ENCODE measurements at regions not wholly inside any gene's neighbourhood (a gene's known extent, or its start where the extent isn't known, plus 50 kb on each side); places are given as distances from the start of the nearest gene placed in this dataset.

DNA sequence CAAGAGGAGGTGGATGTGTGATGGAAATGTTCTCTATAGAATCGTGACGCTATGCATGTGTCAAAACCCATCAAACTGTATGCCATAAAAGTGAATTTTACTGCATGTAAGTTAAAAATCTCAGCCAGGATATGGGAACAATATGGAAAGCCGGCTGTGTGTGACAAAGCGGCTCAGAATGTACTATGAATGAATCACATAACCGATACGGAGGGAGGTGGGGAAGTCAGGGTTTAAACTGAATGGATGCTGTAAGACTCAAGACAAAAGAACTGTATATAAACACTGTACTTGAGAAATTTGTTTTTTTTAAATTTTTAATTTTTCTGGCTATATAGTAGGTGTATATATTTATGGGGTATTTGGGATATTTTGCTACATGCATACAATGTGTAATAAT, 111.6 kb upstream of the PDE4B start:
- no peak for DNase-seq (ENCODE audit: low read depth in 2 of 2)

DNA sequence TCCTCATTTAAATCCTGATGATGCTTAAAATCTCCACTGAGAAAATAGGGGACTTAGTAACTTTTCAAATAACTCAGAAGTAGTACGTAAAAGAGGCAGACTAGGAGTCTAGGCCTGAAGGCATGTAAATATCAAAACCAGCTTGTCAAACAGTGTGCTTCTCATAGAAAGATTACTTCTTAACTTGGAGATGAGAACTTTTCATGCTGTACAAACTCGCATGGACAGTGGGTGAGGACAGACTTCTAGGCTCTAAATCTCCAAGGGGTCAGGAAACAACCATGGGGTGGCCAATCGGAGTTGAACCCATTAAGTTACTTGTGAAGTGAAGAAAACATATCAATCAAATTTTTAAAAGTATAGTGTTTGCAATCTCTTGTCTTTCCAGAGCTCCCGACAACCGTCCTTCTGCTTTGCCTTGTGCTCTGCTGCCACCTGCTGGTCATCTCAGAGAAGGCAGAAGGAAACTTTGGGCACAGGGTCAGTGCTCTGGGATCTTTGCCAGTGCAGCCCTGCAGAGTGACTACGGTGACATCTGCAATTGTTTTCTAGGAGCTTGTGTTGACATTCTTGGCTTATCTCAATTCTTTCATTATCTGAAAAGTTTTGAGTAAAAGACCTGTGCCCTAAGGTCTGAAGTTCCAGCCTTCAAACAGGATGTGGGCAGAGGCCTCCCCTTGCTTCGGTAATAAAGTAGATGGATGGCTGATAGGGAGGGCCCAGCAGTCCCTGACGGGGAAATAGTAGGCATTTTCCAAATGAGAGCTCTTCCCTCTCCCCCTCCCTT, 105.1 kb upstream of the PDE4B start:
- DNase-seq (ENCODE audit: low read depth in 2 of 2), result peak; percentile 23 to 51

DNA sequence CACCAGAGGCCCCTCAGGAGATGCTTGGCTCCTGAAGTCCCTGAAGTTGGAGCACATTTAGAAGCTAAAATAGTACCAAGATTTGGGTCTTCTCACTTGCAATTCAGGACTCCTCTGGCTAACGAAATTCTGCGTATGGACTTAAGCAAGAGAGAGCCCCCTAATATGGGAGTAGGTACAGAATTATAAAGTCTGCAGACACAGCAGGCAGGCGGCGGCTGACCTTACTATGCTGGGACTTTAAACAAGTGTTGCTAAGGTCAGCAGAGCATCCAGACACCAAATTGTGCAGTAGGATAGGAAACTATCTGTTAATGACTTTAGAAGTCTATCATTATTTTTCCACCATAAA, 104.5 kb upstream of the PDE4B start:
- DNase-seq (ENCODE audit: low read depth in 2 of 2), result no peak

DNA sequence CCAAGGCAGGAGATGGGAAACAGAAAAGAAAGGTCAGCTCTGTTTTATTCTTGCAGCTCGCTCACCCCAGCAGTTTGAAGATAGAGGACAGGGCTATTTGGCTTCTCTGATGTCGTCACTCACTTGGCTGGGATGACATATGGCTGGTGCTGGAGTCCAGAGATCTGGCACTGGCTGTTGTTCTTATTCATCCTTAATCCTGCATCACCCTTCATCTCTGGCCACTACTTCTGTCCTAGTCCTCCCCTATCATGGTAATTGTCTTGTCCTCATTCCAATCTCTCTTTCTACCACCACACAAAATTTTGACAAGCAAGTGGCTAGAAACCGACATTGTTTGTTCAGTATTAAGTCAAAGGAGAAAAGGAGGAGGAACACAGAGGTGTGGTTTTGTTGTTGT, 103.8 kb upstream of the PDE4B start:
- DNase-seq (ENCODE audit: low read depth in 2 of 2), result no peak

DNA sequence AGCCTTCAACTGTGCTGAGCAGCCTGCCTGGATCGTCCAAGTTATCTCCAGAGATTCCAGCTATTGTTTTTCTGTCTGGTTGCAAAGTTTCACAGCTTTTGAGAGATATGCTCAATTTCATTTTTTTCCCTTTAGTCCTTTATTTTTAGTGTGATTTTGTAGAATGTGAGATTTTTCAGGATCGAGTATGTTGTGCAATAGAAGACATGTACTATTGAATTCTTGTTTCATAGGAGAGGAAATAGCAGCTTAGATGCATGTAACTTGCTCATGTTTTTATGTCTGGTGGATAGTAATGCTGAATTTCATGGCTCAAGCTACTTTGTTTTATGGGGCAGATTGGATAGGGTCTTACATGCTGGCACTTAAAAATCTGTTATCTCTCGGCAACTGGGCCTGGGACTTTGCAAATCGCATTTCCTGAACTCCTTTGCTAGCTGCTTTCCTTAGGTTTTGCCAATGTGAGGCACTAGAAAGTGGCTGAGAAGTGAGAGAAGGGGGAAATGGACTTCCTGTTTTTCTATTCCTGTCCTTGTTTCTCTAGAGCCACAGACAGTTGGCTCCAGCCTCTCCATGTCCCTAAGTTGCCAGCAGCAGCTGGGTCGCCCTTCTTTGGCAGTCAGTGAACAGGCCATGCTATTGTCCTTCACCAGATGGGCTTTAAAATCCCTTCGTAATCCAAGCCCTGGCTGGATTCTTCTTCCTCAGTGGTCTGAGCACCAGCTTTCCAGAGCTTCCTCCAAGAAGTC, 101.4 kb upstream of the PDE4B start:
- no peak for DNase-seq (ENCODE audit: low read depth in 2 of 2)

DNA sequence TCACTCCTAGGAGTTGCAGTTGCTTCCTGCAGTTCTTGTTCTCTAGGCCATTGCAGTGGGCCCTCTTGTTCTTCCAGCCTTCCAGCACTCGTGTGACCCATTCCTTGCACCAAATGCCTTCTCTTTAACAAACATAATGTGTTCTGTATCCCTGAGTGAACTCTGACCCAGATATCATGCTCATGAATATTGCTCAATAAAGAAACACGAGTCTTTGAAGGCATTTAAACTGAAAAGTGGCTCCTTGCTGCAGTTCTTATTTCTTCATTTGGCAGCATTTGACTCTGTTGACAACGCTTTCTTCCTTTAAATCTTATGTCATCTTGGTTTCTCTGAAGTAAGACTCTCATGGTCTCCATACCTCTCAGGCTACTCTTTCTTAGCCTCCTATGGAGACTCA, 100.7 kb upstream of the PDE4B start:
- DNase-seq (ENCODE audit: low read depth in 2 of 2), result no peak

DNA sequence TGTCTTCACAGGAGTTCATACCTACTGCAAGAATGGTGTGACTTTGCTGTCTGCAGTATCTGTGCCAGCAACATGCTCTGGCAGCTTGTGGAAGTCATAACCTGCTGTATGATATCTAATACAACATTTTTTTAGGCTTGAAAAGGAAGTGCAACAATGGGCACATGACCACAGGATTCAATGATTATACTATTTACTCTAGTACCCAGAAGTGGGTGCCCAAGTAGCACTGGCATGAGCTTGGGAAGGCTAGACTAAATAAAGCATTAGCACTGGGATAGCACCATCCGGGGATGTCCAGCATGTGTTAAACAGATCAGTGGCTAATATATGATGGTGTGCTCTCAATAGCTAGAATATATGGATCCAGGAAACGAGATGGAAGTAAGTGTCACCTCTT, 98.6 kb upstream of the PDE4B start:
- no peak for DNase-seq (ENCODE audit: low read depth in 2 of 2)

DNA sequence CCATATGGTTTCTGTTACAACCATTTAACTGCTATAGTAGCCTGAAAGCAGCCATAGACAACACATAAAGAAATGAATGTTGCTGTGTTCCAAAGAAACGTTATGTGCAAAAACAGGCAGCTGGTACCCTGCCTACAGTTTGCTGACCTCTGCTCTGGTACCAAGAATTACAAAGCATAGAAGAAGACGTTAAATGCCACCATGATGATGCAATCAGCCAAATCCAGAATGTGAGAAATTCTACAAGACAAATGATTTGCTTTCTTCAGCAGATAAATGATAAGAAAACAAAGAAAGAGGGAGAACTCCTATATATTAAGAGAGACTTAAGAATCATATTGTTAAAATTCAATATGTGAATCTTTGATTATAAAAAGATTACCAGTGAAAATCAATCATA, 97.8 kb upstream of the PDE4B start:
- no peak for DNase-seq (ENCODE audit: low read depth in 2 of 2)

DNA sequence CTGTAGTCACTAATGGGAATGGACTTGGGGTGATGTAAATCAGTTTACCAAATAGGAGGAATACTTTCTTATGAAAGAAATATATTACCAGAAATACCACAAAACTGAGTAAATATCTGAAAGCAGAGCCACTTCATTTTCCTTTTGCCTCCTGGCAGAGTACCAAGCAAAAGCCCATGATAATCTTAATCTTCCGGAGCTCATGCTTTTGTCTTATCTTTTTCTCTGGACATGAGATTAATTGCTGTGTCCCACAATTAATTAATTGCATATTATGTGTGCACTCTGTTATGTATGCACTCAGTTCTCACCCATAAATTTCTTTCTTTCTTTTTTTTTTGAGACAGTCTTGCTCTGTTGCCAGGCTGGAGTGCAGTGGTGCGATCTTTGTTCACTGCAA, 94.1 kb upstream of the PDE4B start:
- DNase-seq (ENCODE audit: low read depth in 2 of 2), result no peak

DNA sequence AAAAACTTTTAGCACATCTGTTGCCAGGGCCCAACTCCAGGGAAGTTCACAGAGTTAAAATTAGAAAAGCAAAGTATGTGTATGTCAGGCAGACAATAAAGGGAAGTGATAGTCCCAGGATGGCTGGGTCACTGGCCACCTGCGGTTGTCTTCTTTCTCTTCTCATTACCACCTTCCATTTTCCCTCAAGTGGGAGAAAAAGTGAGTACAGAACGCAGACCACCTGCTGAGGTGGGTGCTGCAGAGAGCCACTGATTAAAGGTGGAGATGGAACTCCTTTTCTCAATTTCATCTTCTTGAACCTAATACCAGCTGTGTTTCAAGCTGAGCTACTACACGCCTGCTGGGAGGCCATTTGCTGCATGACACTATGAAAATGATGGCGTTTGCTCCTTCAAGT, 88.8 kb upstream of the PDE4B start:
- DNase-seq (ENCODE audit: low read depth in 2 of 2), result no peak

DNA sequence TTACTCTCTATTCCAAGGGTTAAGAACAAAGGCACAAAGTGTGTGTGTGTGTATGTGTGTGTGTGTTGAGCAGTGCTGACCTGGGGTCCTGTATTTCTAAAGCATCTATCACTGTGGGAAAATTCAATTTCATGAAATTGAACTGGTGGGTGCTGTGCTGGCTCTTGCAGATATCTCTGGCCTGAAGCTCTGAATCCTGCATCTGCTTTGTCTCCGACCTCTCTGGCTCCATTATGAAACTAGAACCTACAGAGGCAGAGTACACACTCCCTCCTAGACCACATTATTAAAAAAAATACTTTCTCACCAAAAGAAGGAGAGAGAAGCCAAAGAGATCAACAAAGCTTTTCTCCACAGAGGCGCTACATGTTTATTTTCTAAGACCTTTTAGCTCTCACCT, 88.4 kb upstream of the PDE4B start:
- DNase-seq (ENCODE audit: low read depth in 2 of 2), result no peak

DNA sequence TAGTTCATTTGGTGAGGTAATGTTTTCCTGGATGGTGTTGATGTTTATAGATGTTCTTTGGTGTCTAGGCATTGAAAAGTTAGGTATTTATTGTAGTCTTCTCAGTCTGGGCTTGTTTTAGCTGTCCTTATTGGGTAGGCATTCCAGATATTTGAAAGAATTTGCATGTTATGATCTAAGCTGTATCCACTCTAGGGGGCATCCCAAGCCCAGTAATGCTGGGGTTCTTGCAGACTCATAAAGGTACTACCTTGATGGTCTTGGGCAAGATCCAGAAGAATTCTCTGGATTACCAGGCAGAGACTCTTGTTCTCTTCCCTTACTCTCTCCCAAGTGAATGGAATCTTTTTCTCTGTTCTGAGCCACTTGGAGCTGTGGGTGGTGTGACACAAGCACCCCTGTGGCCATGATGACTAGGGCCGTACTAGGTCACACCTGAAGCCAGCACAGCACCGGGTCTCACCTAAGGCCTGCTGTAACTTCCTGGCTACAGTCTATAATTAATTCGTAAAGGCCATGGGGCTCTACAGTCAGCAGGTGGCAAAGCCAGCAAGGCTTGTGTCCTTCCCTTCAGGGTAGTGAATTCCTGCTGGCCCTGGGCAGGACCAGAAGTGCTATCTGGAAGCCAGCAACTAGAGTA, 74.8 kb upstream of the PDE4B start:
- no peak for DNase-seq (ENCODE audit: low read depth in 2 of 2)

DNA sequence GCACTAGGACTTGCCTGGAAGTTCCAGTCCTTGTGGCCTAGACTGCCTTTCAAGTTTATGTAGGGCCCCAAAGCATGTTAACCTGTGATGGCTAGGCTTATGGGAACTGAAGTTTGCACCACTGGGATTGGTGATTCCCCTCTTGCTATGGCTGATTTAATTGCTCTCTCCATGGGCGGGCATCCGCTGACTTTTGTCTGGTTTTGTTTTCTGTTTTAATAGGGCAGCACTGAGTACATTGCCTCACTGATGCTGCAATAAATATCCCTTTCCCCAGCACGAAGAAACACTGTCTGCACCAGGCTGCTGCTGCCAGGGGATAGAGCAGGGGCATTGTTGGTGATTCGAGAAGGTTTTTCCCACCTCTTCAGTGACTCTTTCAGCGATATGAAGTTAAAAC, 73.3 kb upstream of the PDE4B start:
- DNase-seq (ENCODE audit: low read depth in 2 of 2), result no peak

DNA sequence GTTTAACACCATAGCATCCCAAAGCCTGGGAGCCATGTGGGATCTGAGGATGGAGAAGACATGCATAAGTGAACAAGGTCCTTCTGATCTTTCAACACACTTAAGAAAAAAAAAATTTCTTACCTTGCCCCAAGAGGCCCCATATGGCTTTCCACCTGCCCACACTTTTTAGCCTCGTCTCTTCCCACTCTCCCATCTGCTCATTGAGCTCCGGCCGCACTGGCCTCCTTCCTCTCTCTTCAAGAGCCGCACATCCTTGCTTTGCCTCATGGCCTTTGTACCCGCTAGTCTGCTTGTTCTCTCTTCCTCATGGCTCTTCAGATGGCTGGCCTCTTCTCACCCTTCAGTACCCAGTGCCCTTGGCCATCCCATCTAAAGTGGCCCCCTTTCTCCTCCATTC, 70.2 kb upstream of the PDE4B start:
- no peak for DNase-seq (ENCODE audit: low read depth in 2 of 2)

DNA sequence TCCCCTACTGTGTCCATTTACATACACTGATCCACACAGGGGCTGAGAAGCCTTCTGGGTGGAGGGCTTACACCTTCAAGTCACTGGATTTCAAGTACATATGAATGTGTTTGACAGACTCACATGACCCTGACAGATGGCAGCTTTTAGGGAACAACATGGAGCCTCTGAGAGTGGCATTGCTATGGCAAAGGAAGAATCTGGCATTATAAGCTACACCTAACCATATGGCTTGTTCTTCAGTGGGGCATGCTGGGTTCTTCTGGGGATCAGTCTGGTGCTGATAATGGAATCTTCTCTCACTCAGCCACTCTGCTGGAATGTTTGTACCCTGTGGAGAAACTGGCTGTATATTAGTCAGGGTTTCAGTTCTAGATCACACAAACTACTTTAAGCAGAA, 68.5 kb upstream of the PDE4B start:
- DNase-seq (ENCODE audit: low read depth in 2 of 2), result no peak

DNA sequence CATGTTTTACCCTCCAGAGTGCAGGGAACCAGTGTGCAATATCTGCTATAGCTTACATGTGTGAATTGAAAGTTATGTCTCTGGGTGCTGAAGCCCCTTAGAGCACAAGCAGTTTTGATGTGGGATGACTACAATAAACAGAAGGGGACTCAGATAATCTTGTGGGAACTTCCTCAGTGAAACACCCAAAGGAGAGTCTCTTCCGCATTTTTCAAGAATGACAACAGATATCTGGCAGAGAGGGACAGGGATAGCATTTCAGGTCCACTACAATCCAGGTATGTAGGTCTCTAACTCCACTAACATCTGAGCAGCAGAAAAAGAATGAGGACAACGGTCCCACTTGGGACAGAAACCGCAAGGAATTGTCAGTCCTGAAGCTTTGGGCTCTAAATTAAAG, 67.6 kb upstream of the PDE4B start:
- no peak for DNase-seq (ENCODE audit: low read depth in 2 of 2)

DNA sequence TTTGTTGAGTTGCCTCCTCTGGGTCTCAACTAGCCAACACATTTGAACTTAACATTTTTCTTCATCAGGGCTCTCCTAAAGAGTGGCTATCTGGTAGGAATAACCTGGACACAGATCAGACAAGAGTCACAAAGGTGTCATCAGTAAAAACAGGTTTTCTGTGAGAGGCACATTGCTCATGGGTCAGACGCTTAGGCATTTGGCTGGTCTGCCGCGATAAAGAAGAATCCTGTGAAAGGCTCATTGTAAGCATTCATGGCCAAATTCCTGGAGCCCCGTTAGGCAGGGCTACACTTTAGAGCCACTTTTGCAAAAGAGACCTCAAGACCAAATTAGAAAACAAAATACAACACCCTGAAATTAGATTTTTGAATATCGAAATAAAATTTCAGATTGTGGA, 64.2 kb upstream of the PDE4B start:
- DNase-seq (ENCODE audit: low read depth in 2 of 2), result no peak

DNA sequence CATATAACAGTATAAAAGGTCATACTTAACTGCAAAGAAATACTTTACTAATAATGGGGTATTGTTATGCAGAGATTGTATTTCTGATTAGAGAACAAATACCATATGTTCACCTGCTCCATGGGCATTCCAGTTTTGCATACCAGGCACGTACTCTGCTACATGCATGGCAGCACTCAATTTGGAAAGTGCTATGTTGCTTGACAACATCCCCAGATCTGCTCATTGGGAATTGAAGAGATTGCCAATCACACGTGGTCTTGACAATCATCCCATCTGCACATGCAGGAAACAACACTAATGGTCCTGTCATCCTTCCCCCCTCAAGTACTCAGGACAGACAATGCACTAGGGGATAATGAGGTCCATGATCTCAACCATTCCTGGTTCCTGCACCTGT, 63.4 kb upstream of the PDE4B start:
- DNase-seq (ENCODE audit: low read depth in 2 of 2), result no peak

DNA sequence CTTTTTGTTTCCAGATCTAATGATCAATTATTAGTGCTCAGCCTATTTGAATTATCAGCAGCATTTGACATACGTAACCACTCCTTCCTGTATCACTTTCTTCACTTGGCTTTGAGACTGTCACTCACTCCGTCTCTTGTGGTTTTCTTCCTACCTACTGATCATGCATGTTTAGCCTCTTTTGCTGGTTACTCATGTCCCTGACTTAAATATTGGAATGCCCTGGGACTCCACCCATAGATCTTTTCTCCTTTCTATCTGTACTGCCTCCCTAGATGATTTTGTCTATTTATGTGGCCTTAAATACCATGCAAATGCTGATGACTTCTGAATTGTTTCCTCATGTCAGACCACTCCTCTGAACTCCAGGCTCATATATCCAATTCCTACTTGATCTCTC, 57.7 kb upstream of the PDE4B start:
- DNase-seq (ENCODE audit: low read depth in 2 of 2), result no peak

DNA sequence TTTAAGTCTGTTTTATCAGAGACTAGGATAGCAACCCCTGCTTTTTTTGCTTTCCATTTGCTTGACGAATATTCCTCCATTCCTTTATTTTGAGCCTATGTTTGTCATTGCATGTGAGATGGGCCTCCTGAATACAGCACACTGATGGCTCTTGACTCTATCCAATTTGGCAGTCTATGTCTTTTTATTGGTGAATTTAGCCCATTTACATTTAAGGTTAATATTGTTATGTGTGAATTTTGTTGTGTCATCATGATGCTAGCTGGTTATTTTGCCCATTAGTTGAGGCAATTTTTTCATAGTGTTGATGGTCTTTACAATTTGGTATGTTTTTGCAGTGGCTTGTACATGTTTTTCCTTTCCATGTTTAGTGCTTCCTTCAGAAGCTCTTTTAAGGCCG, 50.7 kb upstream of the PDE4B start:
- no peak for DNase-seq (ENCODE audit: low read depth in 2 of 2)

All from stimulated activated CD8-positive, alpha-beta memory T cell treated with anti-CD3 and anti-CD28 coated beads, Interleukin-15, amount 100 ng/mL, for 4 hours (primary cell).